ENCODE measurements at regions not wholly inside any gene's neighbourhood (a gene's known extent, or its start where the extent isn't known, plus 50 kb on each side); places are given as distances from the start of the nearest gene placed in this dataset.

DNA sequence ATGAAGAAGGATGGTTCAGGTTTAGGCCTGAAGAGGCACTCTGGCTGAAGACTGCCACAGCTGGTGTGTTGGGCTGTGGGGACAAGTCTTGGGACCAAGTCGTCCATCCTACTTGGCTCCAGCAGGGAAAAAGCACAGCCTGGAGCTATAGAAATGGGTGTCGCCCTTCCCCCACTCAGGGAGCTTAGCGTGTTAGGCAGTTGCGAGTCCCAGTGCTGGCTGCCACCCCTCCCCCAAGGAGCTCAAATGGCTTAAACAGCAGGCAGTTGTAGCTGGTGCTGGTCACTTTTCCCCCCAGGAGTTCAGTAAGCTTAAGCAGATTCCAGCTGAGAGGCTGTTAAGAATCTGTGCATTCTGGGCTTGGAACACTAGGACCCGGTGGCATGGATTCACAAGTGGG, 319.5 kb upstream of the POF1B start:
- DNase-seq (ENCODE audit: low spot score): peak; percentile 23
- TF ChIP-seq, protein P1, sequence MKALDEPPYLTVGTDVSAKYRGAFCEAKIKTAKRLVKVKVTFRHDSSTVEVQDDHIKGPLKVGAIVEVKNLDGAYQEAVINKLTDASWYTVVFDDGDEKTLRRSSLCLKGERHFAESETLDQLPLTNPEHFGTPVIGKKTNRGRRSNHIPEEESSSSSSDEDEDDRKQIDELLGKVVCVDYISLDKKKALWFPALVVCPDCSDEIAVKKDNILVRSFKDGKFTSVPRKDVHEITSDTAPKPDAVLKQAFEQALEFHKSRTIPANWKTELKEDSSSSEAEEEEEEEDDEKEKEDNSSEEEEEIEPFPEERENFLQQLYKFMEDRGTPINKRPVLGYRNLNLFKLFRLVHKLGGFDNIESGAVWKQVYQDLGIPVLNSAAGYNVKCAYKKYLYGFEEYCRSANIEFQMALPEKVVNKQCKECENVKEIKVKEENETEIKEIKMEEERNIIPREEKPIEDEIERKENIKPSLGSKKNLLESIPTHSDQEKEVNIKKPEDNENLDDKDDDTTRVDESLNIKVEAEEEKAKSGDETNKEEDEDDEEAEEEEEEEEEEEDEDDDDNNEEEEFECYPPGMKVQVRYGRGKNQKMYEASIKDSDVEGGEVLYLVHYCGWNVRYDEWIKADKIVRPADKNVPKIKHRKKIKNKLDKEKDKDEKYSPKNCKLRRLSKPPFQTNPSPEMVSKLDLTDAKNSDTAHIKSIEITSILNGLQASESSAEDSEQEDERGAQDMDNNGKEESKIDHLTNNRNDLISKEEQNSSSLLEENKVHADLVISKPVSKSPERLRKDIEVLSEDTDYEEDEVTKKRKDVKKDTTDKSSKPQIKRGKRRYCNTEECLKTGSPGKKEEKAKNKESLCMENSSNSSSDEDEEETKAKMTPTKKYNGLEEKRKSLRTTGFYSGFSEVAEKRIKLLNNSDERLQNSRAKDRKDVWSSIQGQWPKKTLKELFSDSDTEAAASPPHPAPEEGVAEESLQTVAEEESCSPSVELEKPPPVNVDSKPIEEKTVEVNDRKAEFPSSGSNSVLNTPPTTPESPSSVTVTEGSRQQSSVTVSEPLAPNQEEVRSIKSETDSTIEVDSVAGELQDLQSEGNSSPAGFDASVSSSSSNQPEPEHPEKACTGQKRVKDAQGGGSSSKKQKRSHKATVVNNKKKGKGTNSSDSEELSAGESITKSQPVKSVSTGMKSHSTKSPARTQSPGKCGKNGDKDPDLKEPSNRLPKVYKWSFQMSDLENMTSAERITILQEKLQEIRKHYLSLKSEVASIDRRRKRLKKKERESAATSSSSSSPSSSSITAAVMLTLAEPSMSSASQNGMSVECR (CRISPR knock-in tag; IDR thresholded peaks at IDR 0.05; ENCODE audit: borderline replicate concordance): no peak
- no peak for TF ChIP-seq NFATC4 (CRISPR knock-in tag; IDR thresholded peaks at IDR 0.05)
- TF ChIP-seq, protein P2, sequence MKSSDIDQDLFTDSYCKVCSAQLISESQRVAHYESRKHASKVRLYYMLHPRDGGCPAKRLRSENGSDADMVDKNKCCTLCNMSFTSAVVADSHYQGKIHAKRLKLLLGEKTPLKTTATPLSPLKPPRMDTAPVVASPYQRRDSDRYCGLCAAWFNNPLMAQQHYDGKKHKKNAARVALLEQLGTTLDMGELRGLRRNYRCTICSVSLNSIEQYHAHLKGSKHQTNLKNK (CRISPR knock-in tag; IDR thresholded peaks at IDR 0.05): no peak
- TF ChIP-seq ZNF423 (CRISPR knock-in tag; IDR thresholded peaks at IDR 0.05): 0 out of 2 replicates have a peak, but pooled peaks have one; percentile 3
- TF ChIP-seq ZNF232 (CRISPR knock-in tag; IDR thresholded peaks at IDR 0.05): no peak
- Mint-ChIP-seq H3K36me3 (no peaks in the 10 kb centered on the region), H3K27me3 (ENCODE audit: low read depth) (no peaks in the 10 kb centered on the region; the same call in 1 of the 2 replicates), H3K27ac (no peak overlapping the region), H3K4me1 (peaks cover 3% of the 10 kb centered on the region), H3K4me3 (no peak overlapping the region), H3K9me3 (peaks cover 9% of the 10 kb centered on the region)
- ChIA-PET CTCF (no interaction called here), POLR2A (no interaction called here)
- peak; percentile 26; the same call in 1 of the 2 replicates for ATAC-seq

DNA sequence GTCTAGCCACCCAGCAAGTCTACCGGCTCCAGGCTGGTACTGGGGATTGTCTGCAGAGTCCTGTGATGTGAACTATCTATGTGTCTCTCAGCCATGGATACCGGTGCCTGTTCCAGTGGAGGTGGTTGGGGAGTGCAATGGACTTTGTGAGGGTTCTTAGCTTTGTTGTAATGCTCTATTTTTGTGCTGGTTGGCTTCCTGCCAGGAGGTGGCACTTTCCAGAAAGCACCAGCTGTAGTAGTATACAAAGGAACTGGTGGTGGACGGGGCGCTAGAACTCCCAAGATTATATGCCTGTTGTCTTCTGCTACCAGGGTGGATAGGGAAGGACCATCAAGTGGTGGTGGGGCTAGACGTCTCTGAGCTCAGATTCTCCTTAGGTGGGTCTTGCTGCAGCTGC, 306.4 kb upstream of the POF1B start:
- Mint-ChIP-seq H3K9me3 (peaks cover 21% of the 10 kb centered on the region), H3K27ac (no peak overlapping the region), H3K4me1 (no peaks in the 10 kb centered on the region), H3K4me3 (no peak overlapping the region), H3K27me3 (ENCODE audit: low read depth) (no peaks in the 10 kb centered on the region; the same call in 1 of the 2 replicates), H3K36me3 (no peaks in the 10 kb centered on the region)
- no peak for ATAC-seq
- ChIA-PET CTCF (interaction anchor here (0.8 kb wide), 1 partner anchor 59 kb away, joined by 3 read pairs; no protein-coding TSS in a partner anchor), POLR2A (no interaction called here)
- no peak for DNase-seq (ENCODE audit: low spot score)
- TF ChIP-seq HMGA2 (CRISPR knock-in tag; IDR thresholded peaks at IDR 0.05): no peak
- TF ChIP-seq, protein P3, sequence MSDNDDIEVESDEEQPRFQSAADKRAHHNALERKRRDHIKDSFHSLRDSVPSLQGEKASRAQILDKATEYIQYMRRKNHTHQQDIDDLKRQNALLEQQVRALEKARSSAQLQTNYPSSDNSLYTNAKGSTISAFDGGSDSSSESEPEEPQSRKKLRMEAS (CRISPR knock-in tag; IDR thresholded peaks at IDR 0.05): no peak
- TF ChIP-seq, protein P4, sequence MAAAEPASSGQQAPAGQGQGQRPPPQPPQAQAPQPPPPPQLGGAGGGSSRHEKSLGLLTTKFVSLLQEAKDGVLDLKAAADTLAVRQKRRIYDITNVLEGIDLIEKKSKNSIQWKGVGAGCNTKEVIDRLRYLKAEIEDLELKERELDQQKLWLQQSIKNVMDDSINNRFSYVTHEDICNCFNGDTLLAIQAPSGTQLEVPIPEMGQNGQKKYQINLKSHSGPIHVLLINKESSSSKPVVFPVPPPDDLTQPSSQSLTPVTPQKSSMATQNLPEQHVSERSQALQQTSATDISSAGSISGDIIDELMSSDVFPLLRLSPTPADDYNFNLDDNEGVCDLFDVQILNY (CRISPR knock-in tag; IDR thresholded peaks at IDR 0.05): no peak

DNA sequence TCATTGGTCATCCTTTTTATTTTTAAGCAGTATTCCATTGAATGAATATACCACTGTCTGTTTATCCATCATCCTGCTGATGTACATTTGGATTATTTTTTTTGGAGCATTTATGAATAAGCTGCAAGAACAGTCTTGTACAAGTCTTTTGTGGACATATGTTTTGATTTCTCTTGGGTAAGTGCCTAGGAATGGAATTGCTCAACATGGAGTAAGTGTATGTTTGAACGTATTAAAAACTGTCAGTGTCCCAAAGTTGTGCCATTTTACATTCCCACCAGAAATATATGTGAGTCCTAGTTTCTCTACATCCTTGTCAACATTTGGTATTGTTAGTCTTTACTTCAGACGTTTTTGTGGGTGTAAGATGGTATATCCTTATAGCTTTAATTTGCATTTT, 287.0 kb upstream of the POF1B start:
- H3K27me3 Mint-ChIP-seq (ENCODE audit: low read depth): no peaks in the 10 kb centered on the region
- no peak overlapping the region for H3K4me3 Mint-ChIP-seq
- no peaks in the 10 kb centered on the region for H3K4me1 Mint-ChIP-seq
- H3K27ac Mint-ChIP-seq: no peak overlapping the region
- ChIA-PET CTCF (no interaction called here), POLR2A (no interaction called here)
- no peaks in the 10 kb centered on the region for H3K9me3 Mint-ChIP-seq
- ATAC-seq (no peak), DNase-seq (ENCODE audit: low spot score) (no peak)
- no peaks in the 10 kb centered on the region for H3K36me3 Mint-ChIP-seq
- TF ChIP-seq NR2C2 (CRISPR knock-in tag; IDR thresholded peaks at IDR 0.05) (no peak), PRRX2 (CRISPR knock-in tag; IDR thresholded peaks at IDR 0.05) (no peak), RELA (CRISPR knock-in tag; IDR thresholded peaks at IDR 0.05; ENCODE audit: borderline replicate concordance) (no peak), SMAD4 (CRISPR knock-in tag; IDR thresholded peaks at IDR 0.05) (no peak), NR3C1 (CRISPR knock-in tag; conservative IDR thresholded peaks at IDR 0.05; ENCODE audit: low read depth) (no peak), CREB1 (CRISPR knock-in tag; IDR thresholded peaks at IDR 0.05) (no peak)
- TF ChIP-seq, protein P5, sequence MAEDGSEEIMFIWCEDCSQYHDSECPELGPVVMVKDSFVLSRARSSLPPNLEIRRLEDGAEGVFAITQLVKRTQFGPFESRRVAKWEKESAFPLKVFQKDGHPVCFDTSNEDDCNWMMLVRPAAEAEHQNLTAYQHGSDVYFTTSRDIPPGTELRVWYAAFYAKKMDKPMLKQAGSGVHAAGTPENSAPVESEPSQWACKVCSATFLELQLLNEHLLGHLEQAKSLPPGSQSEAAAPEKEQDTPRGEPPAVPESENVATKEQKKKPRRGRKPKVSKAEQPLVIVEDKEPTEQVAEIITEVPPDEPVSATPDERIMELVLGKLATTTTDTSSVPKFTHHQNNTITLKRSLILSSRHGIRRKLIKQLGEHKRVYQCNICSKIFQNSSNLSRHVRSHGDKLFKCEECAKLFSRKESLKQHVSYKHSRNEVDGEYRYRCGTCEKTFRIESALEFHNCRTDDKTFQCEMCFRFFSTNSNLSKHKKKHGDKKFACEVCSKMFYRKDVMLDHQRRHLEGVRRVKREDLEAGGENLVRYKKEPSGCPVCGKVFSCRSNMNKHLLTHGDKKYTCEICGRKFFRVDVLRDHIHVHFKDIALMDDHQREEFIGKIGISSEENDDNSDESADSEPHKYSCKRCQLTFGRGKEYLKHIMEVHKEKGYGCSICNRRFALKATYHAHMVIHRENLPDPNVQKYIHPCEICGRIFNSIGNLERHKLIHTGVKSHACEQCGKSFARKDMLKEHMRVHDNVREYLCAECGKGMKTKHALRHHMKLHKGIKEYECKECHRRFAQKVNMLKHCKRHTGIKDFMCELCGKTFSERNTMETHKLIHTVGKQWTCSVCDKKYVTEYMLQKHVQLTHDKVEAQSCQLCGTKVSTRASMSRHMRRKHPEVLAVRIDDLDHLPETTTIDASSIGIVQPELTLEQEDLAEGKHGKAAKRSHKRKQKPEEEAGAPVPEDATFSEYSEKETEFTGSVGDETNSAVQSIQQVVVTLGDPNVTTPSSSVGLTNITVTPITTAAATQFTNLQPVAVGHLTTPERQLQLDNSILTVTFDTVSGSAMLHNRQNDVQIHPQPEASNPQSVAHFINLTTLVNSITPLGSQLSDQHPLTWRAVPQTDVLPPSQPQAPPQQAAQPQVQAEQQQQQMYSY (CRISPR knock-in tag; IDR thresholded peaks at IDR 0.05): no peak
- TF ChIP-seq, protein P6, sequence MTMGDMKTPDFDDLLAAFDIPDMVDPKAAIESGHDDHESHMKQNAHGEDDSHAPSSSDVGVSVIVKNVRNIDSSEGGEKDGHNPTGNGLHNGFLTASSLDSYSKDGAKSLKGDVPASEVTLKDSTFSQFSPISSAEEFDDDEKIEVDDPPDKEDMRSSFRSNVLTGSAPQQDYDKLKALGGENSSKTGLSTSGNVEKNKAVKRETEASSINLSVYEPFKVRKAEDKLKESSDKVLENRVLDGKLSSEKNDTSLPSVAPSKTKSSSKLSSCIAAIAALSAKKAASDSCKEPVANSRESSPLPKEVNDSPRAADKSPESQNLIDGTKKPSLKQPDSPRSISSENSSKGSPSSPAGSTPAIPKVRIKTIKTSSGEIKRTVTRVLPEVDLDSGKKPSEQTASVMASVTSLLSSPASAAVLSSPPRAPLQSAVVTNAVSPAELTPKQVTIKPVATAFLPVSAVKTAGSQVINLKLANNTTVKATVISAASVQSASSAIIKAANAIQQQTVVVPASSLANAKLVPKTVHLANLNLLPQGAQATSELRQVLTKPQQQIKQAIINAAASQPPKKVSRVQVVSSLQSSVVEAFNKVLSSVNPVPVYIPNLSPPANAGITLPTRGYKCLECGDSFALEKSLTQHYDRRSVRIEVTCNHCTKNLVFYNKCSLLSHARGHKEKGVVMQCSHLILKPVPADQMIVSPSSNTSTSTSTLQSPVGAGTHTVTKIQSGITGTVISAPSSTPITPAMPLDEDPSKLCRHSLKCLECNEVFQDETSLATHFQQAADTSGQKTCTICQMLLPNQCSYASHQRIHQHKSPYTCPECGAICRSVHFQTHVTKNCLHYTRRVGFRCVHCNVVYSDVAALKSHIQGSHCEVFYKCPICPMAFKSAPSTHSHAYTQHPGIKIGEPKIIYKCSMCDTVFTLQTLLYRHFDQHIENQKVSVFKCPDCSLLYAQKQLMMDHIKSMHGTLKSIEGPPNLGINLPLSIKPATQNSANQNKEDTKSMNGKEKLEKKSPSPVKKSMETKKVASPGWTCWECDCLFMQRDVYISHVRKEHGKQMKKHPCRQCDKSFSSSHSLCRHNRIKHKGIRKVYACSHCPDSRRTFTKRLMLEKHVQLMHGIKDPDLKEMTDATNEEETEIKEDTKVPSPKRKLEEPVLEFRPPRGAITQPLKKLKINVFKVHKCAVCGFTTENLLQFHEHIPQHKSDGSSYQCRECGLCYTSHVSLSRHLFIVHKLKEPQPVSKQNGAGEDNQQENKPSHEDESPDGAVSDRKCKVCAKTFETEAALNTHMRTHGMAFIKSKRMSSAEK (CRISPR knock-in tag; IDR thresholded peaks at IDR 0.05; ENCODE audit: borderline replicate concordance): no peak
- TF ChIP-seq, protein P7, sequence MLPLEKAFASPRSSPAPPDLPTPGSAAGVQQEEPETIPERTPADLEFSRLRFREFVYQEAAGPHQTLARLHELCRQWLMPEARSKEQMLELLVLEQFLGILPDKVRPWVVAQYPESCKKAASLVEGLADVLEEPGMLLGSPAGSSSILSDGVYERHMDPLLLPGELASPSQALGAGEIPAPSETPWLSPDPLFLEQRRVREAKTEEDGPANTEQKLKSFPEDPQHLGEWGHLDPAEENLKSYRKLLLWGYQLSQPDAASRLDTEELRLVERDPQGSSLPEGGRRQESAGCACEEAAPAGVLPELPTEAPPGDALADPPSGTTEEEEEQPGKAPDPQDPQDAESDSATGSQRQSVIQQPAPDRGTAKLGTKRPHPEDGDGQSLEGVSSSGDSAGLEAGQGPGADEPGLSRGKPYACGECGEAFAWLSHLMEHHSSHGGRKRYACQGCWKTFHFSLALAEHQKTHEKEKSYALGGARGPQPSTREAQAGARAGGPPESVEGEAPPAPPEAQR (CRISPR knock-in tag; IDR thresholded peaks at IDR 0.05): no peak

Measured in WTC11 (cell line).